ENCODE measurements at regions not wholly inside any gene's neighbourhood (a gene's known extent, or its start where the extent isn't known, plus 50 kb on each side); places are given as distances from the start of the nearest gene placed in this dataset.

GRCh38 chr18:49709347-49709690 is 104.0 kb downstream of the ACAA2 start:
- TF ChIP-seq TAF1 (IDR thresholded peaks at IDR 0.05; ENCODE audit: low read depth, low read length) (no peak), PAX5 (IDR thresholded peaks at IDR 0.05; ENCODE audit: insufficient read depth, low read length, severe bottlenecking) (no peak), POLR2A (IDR thresholded peaks at IDR 0.05; ENCODE audit: low read depth, low read length) (no peak)

Data from GM12891 (cell line).